ENCODE measurements at regions not wholly inside any gene's neighbourhood (a gene's known extent, or its start where the extent isn't known, plus 50 kb on each side); places are given as distances from the start of the nearest gene placed in this dataset.

GRCh38 chr3:31377045-31377642, 155.6 kb upstream of the STT3B start (continued):
- TF ChIP-seq ZNF462 (CRISPR knock-in tag; IDR thresholded peaks at IDR 0.05) (no peak), NANOG (IDR thresholded peaks at IDR 0.05; ENCODE audit: borderline replicate concordance) (no peak)

DNA sequence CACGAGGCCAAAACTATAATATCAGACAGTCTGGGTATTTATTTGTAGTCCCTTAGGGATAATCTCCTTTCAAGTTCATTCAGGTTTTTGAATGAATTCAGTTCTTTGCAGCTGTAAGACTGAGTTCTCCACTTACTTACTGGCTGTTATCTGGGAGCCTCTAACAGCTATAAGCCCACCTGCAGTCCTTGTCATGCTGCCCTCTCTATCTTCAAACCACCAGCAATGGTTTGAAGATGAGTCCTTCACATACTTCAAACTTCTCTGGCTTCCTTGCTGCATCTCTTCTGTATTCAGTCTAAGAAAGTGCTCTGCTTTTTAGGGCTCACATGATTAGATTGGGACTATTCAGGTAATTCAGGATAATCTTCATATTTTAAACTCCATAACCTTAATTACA, 154.5 kb upstream of the STT3B start:
- H3K27ac ChIP-seq (ENCODE audit: low read depth), result no peak overlapping the region
- H3K4me1 Mint-ChIP-seq, result no peaks in the 10 kb centered on the region

More for the DNA sequence above, 154.5 kb upstream of the STT3B start:
- no peak for DNase-seq (ENCODE audit: low spot score)
- no peaks in the 10 kb centered on the region for H3K36me3 ChIP-seq (ENCODE audit: insufficient read depth)
- ATAC-seq, result no peak
- no peaks in the 10 kb centered on the region for H3K79me2 ChIP-seq (replicated peaks; ENCODE audit: insufficient read depth)
- Mint-ChIP-seq H3K9me3 (no peaks in the 10 kb centered on the region; the same call in 2 of the 3 replicates), H3K36me3 (ENCODE audit: low read depth) (no peaks in the 10 kb centered on the region), H3K4me3 (no peak overlapping the region), H3K27me3 (ENCODE audit: insufficient read depth, low read depth, poor library complexity) (no peaks in the 10 kb centered on the region), H3K27ac (no peak overlapping the region)
- H3K4me1 ChIP-seq (ENCODE audit: insufficient read depth), result no peaks in the 10 kb centered on the region
- no peaks in the 10 kb centered on the region for H4K20me1 ChIP-seq (replicated peaks; ENCODE audit: insufficient read depth)
- TF ChIP-seq, protein P1, sequence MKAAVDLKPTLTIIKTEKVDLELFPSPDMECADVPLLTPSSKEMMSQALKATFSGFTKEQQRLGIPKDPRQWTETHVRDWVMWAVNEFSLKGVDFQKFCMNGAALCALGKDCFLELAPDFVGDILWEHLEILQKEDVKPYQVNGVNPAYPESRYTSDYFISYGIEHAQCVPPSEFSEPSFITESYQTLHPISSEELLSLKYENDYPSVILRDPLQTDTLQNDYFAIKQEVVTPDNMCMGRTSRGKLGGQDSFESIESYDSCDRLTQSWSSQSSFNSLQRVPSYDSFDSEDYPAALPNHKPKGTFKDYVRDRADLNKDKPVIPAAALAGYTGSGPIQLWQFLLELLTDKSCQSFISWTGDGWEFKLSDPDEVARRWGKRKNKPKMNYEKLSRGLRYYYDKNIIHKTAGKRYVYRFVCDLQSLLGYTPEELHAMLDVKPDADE (IDR thresholded peaks at IDR 0.05), result no peak
- TF ChIP-seq EZH2phosphoT487 (IDR thresholded peaks at IDR 0.05; ENCODE audit: unreplicated experiment) (no peak), ZNF462 (CRISPR knock-in tag; IDR thresholded peaks at IDR 0.05) (no peak)
- H3K4me3 ChIP-seq, result no peak overlapping the region
- no peak overlapping the region for H3K4me2 ChIP-seq
- H2AFZ ChIP-seq, result no peak overlapping the region
- no peaks in the 10 kb centered on the region for H3F3A ChIP-seq (replicated peaks; ENCODE audit: low read depth)
- H3K27me3 ChIP-seq (ENCODE audit: insufficient read depth), result no peaks in the 10 kb centered on the region
- peaks cover 3% of the 10 kb centered on the region; the same call in 1 of the 2 replicates for H3K9me2 ChIP-seq (ENCODE audit: insufficient read depth)
